Activated CD4-positive, alpha-beta T cell treated with anti-CD3 and anti-CD28 coated beads for 48 hours (primary cell): ENCODE measurements at regions not wholly inside any gene's neighbourhood (a gene's known extent, or its start where the extent isn't known, plus 50 kb on each side); places are given as distances from the start of the nearest gene placed in this dataset.
"Not testable (repeated sequence)": the region's sequence is repeated elsewhere in the genome, so short reads cannot be mapped to it uniquely, and the experiment has no call there.

ENCODE experiments used
- DNase-seq: peaks from one replicate; pipeline ENCODE4 v3.0.0-alpha.2; 2020

- DNase-seq = no peak
Observed at GRCh38 chr7:41416208-41416595, 286.7 kb downstream of the INHBA start.

- DNase-seq = no peak
Observed at GRCh38 chr7:41415471-41416207, 287.3 kb downstream of the INHBA start.

GRCh38 chr7:41415051-41415450, 287.8 kb downstream of the INHBA start:
- DNase-seq = no peak

GRCh38 chr7:41404375-41405074, 298.4 kb downstream of the INHBA start:
- no peak for DNase-seq

- DNase-seq = no peak
Observed at GRCh38 chr7:41403291-41403690, 299.6 kb downstream of the INHBA start.

GRCh38 chr7:41401833-41402232, 301.1 kb downstream of the INHBA start:
- DNase-seq = no peak

- no peak for DNase-seq
Observed at GRCh38 chr7:41399171-41399570, 303.7 kb downstream of the INHBA start.

- no peak for DNase-seq
Observed at GRCh38 chr7:41391818-41392217, 311.1 kb downstream of the INHBA start.

- not testable (repeated sequence) for DNase-seq
Observed at GRCh38 chr7:41388933-41389332, 314.0 kb downstream of the INHBA start.

- DNase-seq = no peak
Observed at GRCh38 chr7:41385996-41386395, 316.9 kb downstream of the INHBA start.

- DNase-seq = no peak
Observed at GRCh38 chr7:41384418-41384817, 318.5 kb downstream of the INHBA start.

GRCh38 chr7:41383596-41383995, 319.3 kb downstream of the INHBA start:
- no peak for DNase-seq

- no peak for DNase-seq
Observed at GRCh38 chr7:41378156-41378555, 324.7 kb downstream of the INHBA start.

- no peak for DNase-seq
Observed at GRCh38 chr7:41375582-41375981, 327.3 kb downstream of the INHBA start.

- DNase-seq = no peak
Observed at GRCh38 chr7:41374150-41374848, 328.6 kb downstream of the INHBA start.

- no peak for DNase-seq
Observed at GRCh38 chr7:41367967-41368882, 334.7 kb downstream of the INHBA start.

GRCh38 chr7:41351091-41351490, 351.8 kb downstream of the INHBA start:
- DNase-seq = no peak

GRCh38 chr7:41346878-41347277, 356.0 kb downstream of the INHBA start:
- no peak for DNase-seq

- DNase-seq = no peak
Observed at GRCh38 chr7:41339913-41340676, 362.8 kb downstream of the INHBA start.

GRCh38 chr7:41336981-41337380, 365.9 kb downstream of the INHBA start:
- DNase-seq = no peak

GRCh38 chr7:41336455-41336952, 366.4 kb downstream of the INHBA start:
- no peak for DNase-seq
